Cardiac fibroblast (primary cell): ENCODE measurements at regions not wholly inside any gene's neighbourhood (a gene's known extent, or its start where the extent isn't known, plus 50 kb on each side); places are given as distances from the start of the nearest gene placed in this dataset.
"Not testable (repeated sequence)": the region's sequence is repeated elsewhere in the genome, so short reads cannot be mapped to it uniquely, and the experiment has no call there.

Source experiments
- DNase-seq, 2 donors: peaks; one replicate each; pipeline versions ENCODE4 v3.0.0 to v3.0.0-alpha.2; 2010; ENCODE audit warnings: low read depth in 2 of 2
- H3K4me3 ChIP-seq, 2 donors: replicated peaks in 1 of 2; 1 replicate in 1 of 2; 2 replicates in 1 of 2; pipeline ENCODE4 v1.5.1; 2011; ENCODE audit warnings: low read depth in 2 of 2, low read length in 2 of 2, mild to moderate bottlenecking in 2 of 2, moderate library complexity in 1 of 2
- TF ChIP-seq, protein P1 (sequence below): IDR thresholded peaks from one replicate; pipeline ENCODE4 v1.5.1; 2011; ENCODE audit warnings: low read depth, mild to moderate bottlenecking, low read length, inconsistent platforms

DNA sequence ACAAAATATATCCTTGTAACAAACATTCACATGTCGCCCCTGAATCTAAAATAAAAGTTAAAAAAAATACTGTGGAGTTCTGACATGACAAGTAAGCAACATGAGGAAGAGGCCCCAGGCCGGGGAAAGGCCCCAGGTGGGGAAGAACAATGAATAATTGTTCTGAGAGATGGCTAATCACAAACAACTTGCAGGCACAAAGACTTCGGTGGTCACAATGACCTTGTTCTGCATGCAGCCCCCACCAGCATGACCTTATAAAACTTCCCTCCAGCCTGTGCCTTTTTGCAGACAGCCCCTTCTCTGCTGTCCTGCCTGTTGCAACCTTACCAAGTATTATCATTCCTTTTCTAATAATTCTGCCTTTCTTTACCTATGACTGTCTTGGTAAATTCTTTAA, 95.7 kb upstream of the MYLIP start:
- TF ChIP-seq, protein P1, sequence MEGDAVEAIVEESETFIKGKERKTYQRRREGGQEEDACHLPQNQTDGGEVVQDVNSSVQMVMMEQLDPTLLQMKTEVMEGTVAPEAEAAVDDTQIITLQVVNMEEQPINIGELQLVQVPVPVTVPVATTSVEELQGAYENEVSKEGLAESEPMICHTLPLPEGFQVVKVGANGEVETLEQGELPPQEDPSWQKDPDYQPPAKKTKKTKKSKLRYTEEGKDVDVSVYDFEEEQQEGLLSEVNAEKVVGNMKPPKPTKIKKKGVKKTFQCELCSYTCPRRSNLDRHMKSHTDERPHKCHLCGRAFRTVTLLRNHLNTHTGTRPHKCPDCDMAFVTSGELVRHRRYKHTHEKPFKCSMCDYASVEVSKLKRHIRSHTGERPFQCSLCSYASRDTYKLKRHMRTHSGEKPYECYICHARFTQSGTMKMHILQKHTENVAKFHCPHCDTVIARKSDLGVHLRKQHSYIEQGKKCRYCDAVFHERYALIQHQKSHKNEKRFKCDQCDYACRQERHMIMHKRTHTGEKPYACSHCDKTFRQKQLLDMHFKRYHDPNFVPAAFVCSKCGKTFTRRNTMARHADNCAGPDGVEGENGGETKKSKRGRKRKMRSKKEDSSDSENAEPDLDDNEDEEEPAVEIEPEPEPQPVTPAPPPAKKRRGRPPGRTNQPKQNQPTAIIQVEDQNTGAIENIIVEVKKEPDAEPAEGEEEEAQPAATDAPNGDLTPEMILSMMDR: no peak
- no peak overlapping the region for H3K4me3 ChIP-seq
- no peak for DNase-seq

DNA sequence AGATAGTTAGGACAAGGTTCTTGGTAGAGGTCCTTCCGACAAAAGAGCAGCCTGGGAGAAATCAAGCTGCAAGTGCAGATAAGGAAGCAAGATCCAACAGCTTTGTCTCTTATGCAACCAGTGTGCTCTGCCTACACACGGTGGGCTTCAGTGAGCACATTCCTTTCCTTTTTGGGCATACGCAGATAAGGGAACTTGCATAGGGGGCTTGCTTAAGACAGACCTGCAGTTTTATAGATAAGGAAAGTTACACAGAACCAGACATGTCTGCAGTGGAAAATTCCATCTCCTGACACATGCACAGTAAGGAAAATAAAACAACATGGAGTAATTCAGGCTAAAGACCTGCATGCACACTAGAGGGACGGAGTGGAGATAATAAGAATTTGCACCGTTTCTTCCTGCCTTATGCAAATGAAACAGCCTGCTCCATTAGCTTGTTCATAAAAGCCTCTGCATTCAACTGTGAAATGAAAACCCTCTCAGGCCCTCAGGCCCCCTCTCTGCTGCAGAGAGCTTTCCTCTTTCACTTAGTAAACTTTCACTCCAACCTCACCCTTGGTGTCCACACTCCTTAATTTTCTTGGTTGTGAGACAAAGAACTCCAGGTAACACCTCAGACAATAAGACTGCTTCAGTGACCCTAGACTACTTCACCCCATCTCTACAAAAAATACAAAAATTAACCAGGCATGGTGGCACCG, 97.5 kb upstream of the MYLIP start:
- DNase-seq: no peak
- no peak overlapping the region for H3K4me3 ChIP-seq
- TF ChIP-seq, protein P1: no peak

DNA sequence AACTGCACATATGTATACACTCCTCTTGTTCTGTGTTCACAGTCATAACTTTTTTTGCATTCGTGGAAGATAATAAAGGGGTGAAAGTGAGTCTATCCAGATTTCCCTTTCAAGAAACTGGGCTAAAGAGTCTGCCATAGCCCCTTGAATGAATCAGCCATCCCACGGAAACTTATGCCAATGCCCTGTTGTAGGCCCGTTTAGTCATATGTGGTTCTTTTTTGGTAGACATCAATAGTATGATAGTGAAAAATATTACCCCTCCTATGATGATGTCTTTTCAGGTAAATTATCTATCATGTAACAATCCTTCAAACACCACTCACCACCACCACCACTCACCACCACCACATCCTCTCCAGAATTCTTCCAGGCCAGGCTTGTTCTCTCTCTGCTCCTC, 99.9 kb upstream of the MYLIP start:
- TF ChIP-seq, protein P1: no peak

DNA sequence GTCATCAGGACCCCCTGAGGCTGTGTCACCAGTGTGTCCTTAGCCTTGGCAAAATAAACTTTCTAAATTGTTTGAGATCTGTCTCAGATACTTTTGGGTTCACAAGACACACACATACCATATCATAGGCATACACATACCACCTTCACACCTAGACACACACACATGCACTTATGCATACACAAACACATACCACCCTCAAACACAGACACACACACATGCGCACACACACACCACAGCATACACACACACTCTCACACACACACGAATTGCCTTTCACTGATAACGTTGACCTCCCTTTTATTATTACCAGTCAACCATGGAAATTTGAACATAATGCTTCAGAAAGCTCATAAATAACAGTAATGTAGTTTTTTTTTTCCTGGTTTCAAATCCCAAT, 108.6 kb upstream of the MYLIP start:
- no peak for DNase-seq
- TF ChIP-seq, protein P1: no peak

More for the DNA sequence above, 99.9 kb upstream of the MYLIP start:
- no peak overlapping the region for H3K4me3 ChIP-seq
- no peak for DNase-seq

DNA sequence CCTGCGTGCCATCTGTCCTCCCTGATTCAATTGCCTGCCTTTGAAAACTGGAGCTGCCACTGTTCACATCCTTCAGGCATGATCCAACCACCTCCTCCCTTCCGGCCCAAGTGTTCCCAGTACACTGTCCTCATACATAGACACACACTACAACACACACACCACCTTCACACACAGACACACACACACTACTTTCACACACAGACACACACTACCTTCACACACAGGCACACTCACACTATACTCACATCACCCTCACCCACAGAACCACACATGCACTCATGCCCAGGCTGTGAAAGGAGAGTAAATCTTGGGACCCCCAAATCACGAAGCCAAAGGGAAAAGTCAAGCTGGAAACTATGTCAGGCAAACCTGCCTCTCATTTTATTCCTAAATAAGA, 109.4 kb upstream of the MYLIP start:
- H3K4me3 ChIP-seq: no peak overlapping the region
- TF ChIP-seq, protein P1: no peak
- no peak for DNase-seq

More for the DNA sequence above, 108.6 kb upstream of the MYLIP start:
- no peak overlapping the region for H3K4me3 ChIP-seq

DNA sequence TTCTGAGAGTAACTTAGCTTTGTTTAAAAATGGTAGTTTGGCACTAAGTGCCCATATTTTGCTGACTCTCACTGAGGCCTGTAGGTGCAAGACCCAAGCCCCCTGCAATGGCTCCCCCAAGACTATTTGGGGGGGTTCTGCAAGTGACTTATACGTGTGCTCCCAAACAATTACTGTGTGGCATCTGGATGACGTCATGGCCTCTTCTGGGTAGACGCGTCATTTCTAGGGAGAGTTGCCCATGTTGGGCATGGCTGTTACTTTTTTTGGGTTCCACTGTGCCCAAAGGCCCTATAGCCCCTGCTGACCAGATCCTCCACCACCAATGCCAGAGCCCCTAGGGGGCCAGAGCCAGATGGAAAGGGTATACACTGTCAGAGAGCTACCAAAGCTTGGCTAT, 110.3 kb upstream of the MYLIP start:
- H3K4me3 ChIP-seq: no peak overlapping the region
- no peak for DNase-seq
- TF ChIP-seq, protein P1: no peak

DNA sequence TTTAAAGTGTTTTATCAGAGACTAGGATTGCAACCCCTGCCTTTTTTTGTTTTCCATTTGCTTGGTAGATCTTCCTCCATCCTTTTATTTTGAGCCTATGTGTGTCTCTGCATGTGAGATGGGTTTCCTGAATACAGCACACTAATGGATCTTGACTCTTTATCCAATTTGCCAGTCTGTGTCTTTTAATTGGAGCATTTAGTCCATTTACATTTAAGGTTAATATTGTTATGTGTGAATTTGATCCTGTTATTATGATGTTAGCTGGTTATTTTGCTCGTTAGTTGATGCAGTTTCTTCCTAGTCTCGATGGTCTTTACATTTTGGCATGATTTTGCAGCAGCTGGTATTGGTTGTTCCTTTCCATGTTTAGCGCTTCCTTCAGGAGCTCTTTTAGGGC, 114.6 kb upstream of the MYLIP start:
- not testable (repeated sequence) for DNase-seq, H3K4me3 ChIP-seq
